HUES64 (cell line): ENCODE measurements at regions not wholly inside any gene's neighbourhood (a gene's known extent, or its start where the extent isn't known, plus 50 kb on each side); places are given as distances from the start of the nearest gene placed in this dataset.

Experiments used
- H3K27ac ChIP-seq: 2 replicates; pipeline ENCODE4 v1.7.0; 2013; ENCODE audit warnings: low read depth, low read length, inconsistent platforms
- H3K27me3 ChIP-seq: 2 replicates; pipeline ENCODE4 v1.6.1; 2013; ENCODE audit warnings: mild to moderate bottlenecking, low read length; ENCODE audit not compliant: insufficient read depth
- H3K36me3 ChIP-seq: 2 replicates; pipeline ENCODE4 v1.6.1; 2013; ENCODE audit warnings: mild to moderate bottlenecking, low read length; ENCODE audit not compliant: insufficient read depth
- H3K4me1 ChIP-seq: 2 replicates; pipeline ENCODE4 v1.6.1; 2013; ENCODE audit warnings: mild to moderate bottlenecking, low read length, moderate library complexity; ENCODE audit not compliant: insufficient read depth
- H3K4me3 ChIP-seq: 2 replicates; pipeline ENCODE4 v1.5.1; 2013; ENCODE audit warnings: mild to moderate bottlenecking, low read length, moderate library complexity
- H3K9ac ChIP-seq: 2 replicates; pipeline ENCODE4 v1.6.1; 2013; ENCODE audit warnings: mild to moderate bottlenecking, low read depth, low read length
- H3K9me3 ChIP-seq: 2 replicates; pipeline ENCODE4 v1.6.1; 2013; ENCODE audit warnings: low read depth, low read length; ENCODE audit not compliant: insufficient read depth
- WGBS: fragments of 150-250, 120-280 bp; methylation state at CpG from one replicate; pipeline ENCODE4 v1.1.7; 2013; ENCODE audit warnings: missing lambda C conversion rate; 5-methylcytosine and 5-hydroxymethylcytosine counted together

DNA sequence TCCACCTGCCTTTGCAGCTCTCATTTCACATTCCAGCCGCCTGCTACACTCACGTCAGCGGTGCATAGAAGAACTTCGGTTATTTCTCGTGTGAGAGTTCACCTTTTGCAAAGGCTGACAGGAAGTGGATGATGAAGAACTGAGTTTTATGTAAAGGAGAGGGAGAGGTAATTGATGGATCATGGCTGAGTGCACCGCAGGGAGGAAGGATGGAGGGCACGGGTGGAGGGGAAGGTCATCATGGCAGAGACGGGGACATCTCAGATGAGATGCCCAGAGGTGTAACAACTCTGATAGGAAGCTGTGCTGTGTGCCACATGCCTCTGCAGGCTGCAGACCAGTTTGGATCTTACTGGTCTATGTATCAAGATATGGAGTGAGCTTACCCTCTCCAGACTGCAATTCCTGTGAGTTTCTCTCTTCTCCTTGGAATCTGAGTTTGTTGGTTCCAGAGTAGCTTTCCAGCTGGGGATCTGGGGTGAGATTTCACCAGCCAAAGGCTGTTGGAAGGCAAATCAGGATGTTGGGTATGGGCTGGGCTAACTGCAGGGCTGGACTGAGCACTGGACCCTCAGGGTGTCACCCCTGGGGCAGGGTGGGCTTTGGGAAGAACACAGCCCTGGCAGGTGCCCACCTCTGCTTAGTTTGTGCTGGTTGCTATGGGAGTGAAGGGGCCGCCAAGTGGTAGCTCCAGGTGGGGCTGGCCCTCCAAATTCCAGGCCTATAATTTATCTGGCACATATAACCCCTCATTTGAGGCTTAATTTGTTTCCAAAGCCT is 777.0 kb downstream of the KCNJ18 start:
- H3K9ac ChIP-seq: no peak overlapping the region
- WGBS: 83% methylated on average over 9 of the region's 9 CpGs
- no peak overlapping the region for H3K27ac ChIP-seq
- H3K27me3 ChIP-seq: no peaks in the 10 kb centered on the region
- no peaks in the 10 kb centered on the region for H3K36me3 ChIP-seq
- peaks cover 90% of the 10 kb centered on the region for H3K9me3 ChIP-seq
- no peak overlapping the region for H3K4me3 ChIP-seq
- no peaks in the 10 kb centered on the region for H3K4me1 ChIP-seq

- Histone ChIP-seq H3K36me3 (no peaks in the 10 kb centered on the region), H3K27me3 (no peaks in the 10 kb centered on the region), H3K9ac (no peak overlapping the region), H3K27ac (no peak overlapping the region), H3K4me1 (no peaks in the 10 kb centered on the region), H3K9me3 (peaks cover 84% of the 10 kb centered on the region), H3K4me3 (no peak overlapping the region)
- WGBS: 75% methylated on average over 4 of the region's 4 CpGs
These were observed 777.6 kb downstream of the KCNJ18 start for GRCh38 chr17:22469941-22470340.

- Histone ChIP-seq H3K27ac (no peak overlapping the region), H3K4me1 (no peaks in the 10 kb centered on the region), H3K9me3 (peaks cover 84% of the 10 kb centered on the region), H3K36me3 (no peaks in the 10 kb centered on the region), H3K9ac (no peak overlapping the region), H3K4me3 (no peak overlapping the region), H3K27me3 (no peaks in the 10 kb centered on the region)
- 64% methylated on average over 7 of the region's 7 CpGs for WGBS
These were observed 778.3 kb downstream of the KCNJ18 start for GRCh38 chr17:22470411-22471175.

- Histone ChIP-seq H3K9ac (no peak overlapping the region), H3K4me1 (no peaks in the 10 kb centered on the region), H3K36me3 (no peaks in the 10 kb centered on the region), H3K4me3 (no peak overlapping the region), H3K27ac (no peak overlapping the region), H3K9me3 (peaks cover 84% of the 10 kb centered on the region), H3K27me3 (no peaks in the 10 kb centered on the region)
- 84% methylated on average over 3 of the region's 3 CpGs for WGBS
These were observed 792.5 kb downstream of the KCNJ18 start for GRCh38 chr17:22484826-22485225.

- H3K4me3 ChIP-seq: no peak overlapping the region
- H3K9me3 ChIP-seq: peaks cover 95% of the 10 kb centered on the region
- no peaks in the 10 kb centered on the region for H3K4me1 ChIP-seq
- no peaks in the 10 kb centered on the region for H3K27me3 ChIP-seq
- 71% methylated on average over 3 of the region's 3 CpGs for WGBS
- no peaks in the 10 kb centered on the region for H3K36me3 ChIP-seq
- H3K9ac ChIP-seq: no peak overlapping the region
- H3K27ac ChIP-seq: no peak overlapping the region
These were observed 798.1 kb downstream of the KCNJ18 start for GRCh38 chr17:22490399-22490798.

DNA sequence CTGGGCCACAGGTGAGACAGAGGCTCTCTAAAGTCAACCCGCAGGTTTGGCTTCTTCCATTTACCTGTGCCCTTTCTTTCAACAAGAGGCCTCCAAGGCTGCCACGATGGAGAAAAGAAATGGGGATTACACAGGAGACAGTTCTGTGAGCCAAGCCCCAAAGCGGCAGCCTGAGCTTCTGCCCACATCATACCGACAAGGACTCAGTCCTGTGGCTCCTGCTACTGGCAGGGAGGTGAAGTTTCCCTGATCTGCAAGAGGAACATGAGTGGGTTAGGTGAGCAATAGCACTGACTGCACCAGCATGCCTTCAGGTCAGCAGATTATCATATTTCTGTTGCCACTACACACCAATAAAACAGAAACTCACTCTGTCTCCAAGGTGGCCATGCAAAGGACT is 800.0 kb downstream of the KCNJ18 start:
- no peak overlapping the region for H3K4me3 ChIP-seq
- peaks cover 91% of the 10 kb centered on the region for H3K9me3 ChIP-seq
- no peaks in the 10 kb centered on the region for H3K4me1 ChIP-seq
- H3K9ac ChIP-seq: no peak overlapping the region
- H3K27ac ChIP-seq: no peak overlapping the region
- H3K27me3 ChIP-seq: no peaks in the 10 kb centered on the region
- 65% methylated on average over 4 of the region's 4 CpGs for WGBS
- no peaks in the 10 kb centered on the region for H3K36me3 ChIP-seq

DNA sequence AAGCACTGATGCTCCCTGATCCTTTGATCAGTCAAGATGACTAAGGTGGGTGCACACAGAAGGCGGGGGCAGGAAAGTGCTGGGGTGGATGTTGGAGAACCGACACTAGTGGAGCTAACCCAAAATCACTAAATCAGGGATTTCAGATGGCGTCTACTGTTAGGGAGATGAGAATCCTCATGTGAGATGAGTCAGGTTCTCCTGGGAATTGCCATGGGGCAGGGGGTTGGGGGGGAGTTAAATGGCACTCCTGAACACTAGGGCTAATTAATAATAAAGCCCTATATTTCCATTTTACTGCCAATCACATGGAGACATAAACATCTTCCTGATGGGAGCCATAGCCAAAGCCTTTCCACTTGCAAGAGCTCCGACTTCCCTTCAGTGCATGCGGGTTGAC is 804.1 kb downstream of the KCNJ18 start:
- Histone ChIP-seq H3K9me3 (peaks cover 52% of the 10 kb centered on the region), H3K4me3 (no peak overlapping the region), H3K27ac (no peak overlapping the region), H3K36me3 (no peaks in the 10 kb centered on the region), H3K9ac (no peak overlapping the region), H3K4me1 (no peaks in the 10 kb centered on the region), H3K27me3 (no peaks in the 10 kb centered on the region)
- WGBS: 89% methylated on average over 5 of the region's 5 CpGs

- Histone ChIP-seq H3K9me3 (peaks cover 64% of the 10 kb centered on the region), H3K4me3 (no peak overlapping the region), H3K9ac (no peak overlapping the region), H3K27ac (no peak overlapping the region), H3K27me3 (no peaks in the 10 kb centered on the region), H3K4me1 (no peaks in the 10 kb centered on the region), H3K36me3 (no peaks in the 10 kb centered on the region)
- WGBS: 72% methylated on average over 5 of the region's 5 CpGs
These were observed 811.1 kb downstream of the KCNJ18 start for GRCh38 chr17:22503322-22503899.

DNA sequence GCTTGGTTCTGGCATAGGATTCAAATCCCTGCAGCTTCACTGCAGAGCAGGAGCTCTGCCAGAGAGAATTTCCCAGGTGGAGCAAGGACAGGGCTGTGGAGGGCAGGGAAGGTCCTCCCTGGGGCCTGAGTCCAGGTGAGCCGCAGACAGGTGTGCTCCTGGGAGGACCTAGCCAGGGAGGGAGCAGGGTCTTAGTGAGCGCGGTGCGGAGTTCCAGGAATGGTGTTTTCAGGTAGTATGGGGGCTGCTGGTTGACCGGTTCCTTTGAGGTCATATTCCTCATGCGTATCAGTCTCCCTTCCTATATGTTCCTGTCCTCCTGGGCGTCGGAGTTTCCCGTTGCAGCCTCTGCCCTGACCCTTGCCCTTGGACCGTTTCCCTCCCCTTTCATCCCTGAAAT is 813.3 kb downstream of the KCNJ18 start:
- no peak overlapping the region for H3K4me3 ChIP-seq
- no peak overlapping the region for H3K9ac ChIP-seq
- WGBS: 92% methylated on average over 10 of the region's 10 CpGs
- peaks cover 84% of the 10 kb centered on the region for H3K9me3 ChIP-seq
- H3K27me3 ChIP-seq: no peaks in the 10 kb centered on the region
- no peak overlapping the region for H3K27ac ChIP-seq
- no peaks in the 10 kb centered on the region for H3K4me1 ChIP-seq
- H3K36me3 ChIP-seq: no peaks in the 10 kb centered on the region

GRCh38 chr17:22506231-22506630 is 813.9 kb downstream of the KCNJ18 start:
- Histone ChIP-seq H3K9ac (no peak overlapping the region), H3K36me3 (no peaks in the 10 kb centered on the region), H3K9me3 (peaks cover 89% of the 10 kb centered on the region), H3K27me3 (no peaks in the 10 kb centered on the region), H3K4me3 (no peak overlapping the region), H3K27ac (no peak overlapping the region), H3K4me1 (no peaks in the 10 kb centered on the region)
- WGBS: 93% methylated on average over 23 of the region's 23 CpGs

GRCh38 chr17:22506861-22507260 is 814.5 kb downstream of the KCNJ18 start:
- H3K27ac ChIP-seq: no peak overlapping the region
- H3K27me3 ChIP-seq: no peaks in the 10 kb centered on the region
- no peak overlapping the region for H3K9ac ChIP-seq
- 82% methylated on average over 7 of the region's 7 CpGs for WGBS
- no peaks in the 10 kb centered on the region for H3K36me3 ChIP-seq
- H3K9me3 ChIP-seq: peaks cover 94% of the 10 kb centered on the region
- H3K4me3 ChIP-seq: no peak overlapping the region
- no peaks in the 10 kb centered on the region for H3K4me1 ChIP-seq
